BJ (cell line): ENCODE measurements at regions not wholly inside any gene's neighbourhood (a gene's known extent, or its start where the extent isn't known, plus 50 kb on each side); places are given as distances from the start of the nearest gene placed in this dataset.
"Not testable (repeated sequence)": the region's sequence is repeated elsewhere in the genome, so short reads cannot be mapped to it uniquely, and the experiment has no call there.

Source experiments
- CTCF ChIA-PET: fragments of 350-600 bp; formaldehyde crosslinking; extraction: SDS; loops from one replicate; lab custom pipeline; 2021; ENCODE audit warnings: antibody characterized with exemption, inconsistent platforms; lab: Yijun Ruan, JAX
- POLR2A ChIA-PET: fragments of 300-600 bp; sonication (Branson Sonifier 250); formaldehyde crosslinking; extraction: SDS; loops from one replicate; lab custom pipeline; 2021; ENCODE audit warnings: antibody characterized with exemption; lab: Charles Lee
- DNase-seq: peaks from one replicate; pipeline ENCODE4 v3.0.0-alpha.2; 2011; ENCODE audit warnings: low read depth
- H3K27me3 ChIP-seq: 2 replicates; pipeline ENCODE4 v1.6.0; 2011; ENCODE audit warnings: low read length; ENCODE audit not compliant: control insufficient read depth, insufficient read depth
- H3K36me3 ChIP-seq: 2 replicates; pipeline ENCODE4 v1.5.1; 2011; ENCODE audit warnings: low read length; ENCODE audit not compliant: control insufficient read depth, insufficient read depth
- H3K4me3 ChIP-seq: 2 replicates; pipeline ENCODE4 v1.5.1; 2011; ENCODE audit warnings: low read depth, mild to moderate bottlenecking, control low read depth, low read length
- CTCF ChIP-seq: IDR thresholded peaks from 2 replicates; pipeline ENCODE4 v1.5.1; 2011; ENCODE audit warnings: low read depth, mild to moderate bottlenecking, control low read depth, inconsistent platforms, low read length, moderate library complexity; ENCODE audit not compliant: insufficient read depth

- H3K4me3 ChIP-seq: no peak overlapping the region
- ChIA-PET POLR2A (no interaction called here), CTCF (no interaction called here)
- no peaks in the 10 kb centered on the region for H3K36me3 ChIP-seq
- no peaks in the 10 kb centered on the region for H3K27me3 ChIP-seq
- no peak for DNase-seq
- no peak for TF ChIP-seq CTCF
These were observed 142.0 kb upstream of the PDE4B start for GRCh38 chr1:65650682-65651081.

GRCh38 chr1:65654526-65654925 lies 138.2 kb upstream of the PDE4B start:
- CTCF ChIA-PET, H3K36me3 ChIP-seq, H3K27me3 ChIP-seq, DNase-seq, POLR2A ChIA-PET, H3K4me3 ChIP-seq: not testable (repeated sequence)

GRCh38 chr1:65657609-65658008 lies 135.1 kb upstream of the PDE4B start:
- POLR2A ChIA-PET, CTCF ChIA-PET, H3K4me3 ChIP-seq, H3K36me3 ChIP-seq, H3K27me3 ChIP-seq, DNase-seq: not testable (repeated sequence)

- ChIA-PET CTCF (no interaction called here), POLR2A (no interaction called here)
- DNase-seq: peak; percentile 5
- no peaks in the 10 kb centered on the region for H3K27me3 ChIP-seq
- no peak overlapping the region for H3K4me3 ChIP-seq
- no peaks in the 10 kb centered on the region for H3K36me3 ChIP-seq
- TF ChIP-seq CTCF: no peak
These were observed 134.6 kb upstream of the PDE4B start for GRCh38 chr1:65658122-65658521.

GRCh38 chr1:65668368-65668767 lies 124.3 kb upstream of the PDE4B start:
- CTCF ChIA-PET: interaction anchor here (0.6 to 1.1 kb wide), 2 partner anchors 27 to 36 kb away, joined by 3 read pairs; no protein-coding TSS in a partner anchor
- DNase-seq: no peak
- H3K36me3 ChIP-seq: no peaks in the 10 kb centered on the region
- H3K27me3 ChIP-seq: no peaks in the 10 kb centered on the region
- H3K4me3 ChIP-seq: no peak overlapping the region
- POLR2A ChIA-PET: no interaction called here
- no peak for TF ChIP-seq CTCF

- TF ChIP-seq CTCF: no peak
- CTCF ChIA-PET: no interaction called here
These were observed 122.2 kb upstream of the PDE4B start for GRCh38 chr1:65670518-65670917.

More at GRCh38 chr1:65670518-65670917, 122.2 kb upstream of the PDE4B start:
- Histone ChIP-seq H3K4me3 (no peak overlapping the region), H3K36me3 (no peaks in the 10 kb centered on the region), H3K27me3 (no peaks in the 10 kb centered on the region)
- DNase-seq: no peak
- POLR2A ChIA-PET: no interaction called here
